Ovary (tissue), 7 donors: ENCODE measurements at regions not wholly inside any gene's neighbourhood (a gene's known extent, or its start where the extent isn't known, plus 50 kb on each side); places are given as distances from the start of the nearest gene placed in this dataset.

Source experiments
- DNase-seq, 5 donors: peaks; one replicate each; pipeline ENCODE4 v3.0.0-alpha.2; 2019 to 2020
- H3K27ac ChIP-seq, 2 donors: fragments of 200-600 bp; one replicate each; pipeline versions ENCODE4 v1.5.1 to v1.8.0; 2019 to 2022
- H3K27me3 ChIP-seq: fragments of 200-600 bp; one replicate; pipeline ENCODE4 v1.8.0; 2022
- H3K36me3 ChIP-seq: fragments of 200-600 bp; sonication (generic); one replicate; pipeline ENCODE4 v1.5.1; 2019
- H3K4me1 ChIP-seq: one replicate; pipeline ENCODE4 v1.8.1; 2013; ENCODE audit warnings: mild to moderate bottlenecking, moderate library complexity; ENCODE audit not compliant: insufficient read depth
- H3K4me3 ChIP-seq: fragments of 200-600 bp; sonication (generic); one replicate; pipeline ENCODE4 v1.5.1; 2017
- H3K9me3 ChIP-seq, 2 donors: fragments of 200-600 bp in 1 of 2; sonication (generic) in 1 of 2; one replicate each; pipeline versions ENCODE4 v1.5.1 to v1.8.1; 2013 to 2019; ENCODE audit warnings: mild to moderate bottlenecking in 1 of 2, moderate library complexity in 1 of 2
- CTCF ChIP-seq, 3 donors: fragments of 450-650 bp in 2 of 3; fragments of 200-600 bp in 1 of 3; IDR thresholded peaks; one replicate each; pipeline versions ENCODE4 v1.5.1 to v1.8.0; 2016 to 2022; ENCODE audit warnings: antibody characterized with exemption in 3 of 3, mild to moderate bottlenecking in 1 of 3
- EP300 ChIP-seq: sonication (generic); formaldehyde crosslinking; IDR thresholded peaks from one replicate; pipeline ENCODE4 v1.6.1; 2017; ENCODE audit warnings: antibody characterized with exemption
- POLR2A ChIP-seq: fragments of 450-650 bp; IDR thresholded peaks from one replicate; pipeline ENCODE4 v1.6.1; 2017; ENCODE audit warnings: antibody characterized with exemption, mild to moderate bottlenecking, moderate library complexity
- WGBS, 3 donors: extraction: QIAGEN DNeasy Blood & Tissue Kit in 1 of 3; methylation state at CpG; one replicate each; pipeline versions ENCODE4 v1.1.5 to v1.1.7; 2013 to 2017; 5-methylcytosine and 5-hydroxymethylcytosine counted together
- intact Hi-C, 4 donors: fragments of 100-400 bp; cut with DNase I; formaldehyde crosslinking; loops; one replicate each; pipeline versions ENCODE4 v1.11.0 to v1.15.1; 2022 to 2023
- donor health status: DM: no; HTN: no; CAD: no; lungs with moderate emphysema.
- donor health status: DM: no; HTN: no; CAD: no.
- donor health status: Bipolar disorder and iron deficiency.
- donor health status: DM: no; HTN: no; CAD: no.
- donor health status: DM: yes; HTN: yes; CAD: no.

GRCh38 chr7:42338231-42338915 is 101.4 kb upstream of the GLI3 start:
- Histone ChIP-seq H3K36me3 (no peaks in the 10 kb centered on the region), H3K9me3 (no peaks in the 10 kb centered on the region), H3K4me3 (no peak overlapping the region), H3K27ac (no peak overlapping the region), H3K27me3 (no peaks in the 10 kb centered on the region), H3K4me1 (peaks cover 1% of the 10 kb centered on the region)
- WGBS, 3 donors = 11 to 25% (median 14%) methylated on average over 4 of the region's 4 CpGs
- no peak for TF ChIP-seq POLR2A
- no peak for TF ChIP-seq EP300
- no peak for TF ChIP-seq CTCF (IDR thresholded peaks at IDR 0.05)
- no peak for DNase-seq
- intact Hi-C loops = no loop called here

- Histone ChIP-seq H3K27me3 (no peaks in the 10 kb centered on the region), H3K4me3 (no peak overlapping the region), H3K9me3 (no peaks in the 10 kb centered on the region), H3K4me1 (peaks cover 1% of the 10 kb centered on the region), H3K36me3 (no peaks in the 10 kb centered on the region), H3K27ac (no peak overlapping the region)
- intact Hi-C loops = no loop called here
- no peak for DNase-seq
- TF ChIP-seq EP300 = no peak
- no peak for TF ChIP-seq POLR2A
- no peak for TF ChIP-seq CTCF (IDR thresholded peaks at IDR 0.05)
- 92 to 94% (median 94%) methylated on average over 13 of the region's 13 CpGs for WGBS, 3 donors
These were observed 100.4 kb upstream of the GLI3 start for GRCh38 chr7:42337225-42337905.

GRCh38 chr7:42332605-42333222 is 95.7 kb upstream of the GLI3 start:
- no peaks in the 10 kb centered on the region for H3K27me3 ChIP-seq
- H3K36me3 ChIP-seq = no peaks in the 10 kb centered on the region
- H3K4me1 ChIP-seq = no peaks in the 10 kb centered on the region
- no peak for DNase-seq
- H3K4me3 ChIP-seq = no peak overlapping the region
- no peak overlapping the region for H3K27ac ChIP-seq
- intact Hi-C loops = no loop called here
- H3K9me3 ChIP-seq = no peaks in the 10 kb centered on the region
- TF ChIP-seq CTCF (IDR thresholded peaks at IDR 0.05) (no peak), EP300 (no peak), POLR2A (no peak)
- WGBS, 3 donors = 73 to 87% (median 78%) methylated on average over 2 of the region's 2 CpGs

- H3K27me3 ChIP-seq = no peaks in the 10 kb centered on the region
- intact Hi-C loops = no loop called here
- no peaks in the 10 kb centered on the region for H3K9me3 ChIP-seq
- WGBS, 3 donors = 53 to 68% (median 57%) methylated on average over 2 of the region's 2 CpGs
- H3K4me1 ChIP-seq = peaks cover 2% of the 10 kb centered on the region
- no peak overlapping the region for H3K4me3 ChIP-seq
- TF ChIP-seq POLR2A (no peak), EP300 (no peak), CTCF (IDR thresholded peaks at IDR 0.05) (no peak)
- no peak overlapping the region for H3K27ac ChIP-seq
- H3K36me3 ChIP-seq = no peaks in the 10 kb centered on the region
- no peak for DNase-seq
These were observed 82.6 kb upstream of the GLI3 start for GRCh38 chr7:42319631-42320030.
